HG03460 (cell line): ENCODE measurements at regions not wholly inside any gene's neighbourhood (a gene's known extent, or its start where the extent isn't known, plus 50 kb on each side); places are given as distances from the start of the nearest gene placed in this dataset.
"Not testable (repeated sequence)": the region's sequence is repeated elsewhere in the genome, so short reads cannot be mapped to it uniquely, and the experiment has no call there.

Experiments
- ATAC-seq: cut with Tn5 transposase; IDR thresholded peaks from one replicate; pipeline ENCODE4 v1.9.1; 2021; ENCODE audit not compliant: unreplicated experiment

DNA sequence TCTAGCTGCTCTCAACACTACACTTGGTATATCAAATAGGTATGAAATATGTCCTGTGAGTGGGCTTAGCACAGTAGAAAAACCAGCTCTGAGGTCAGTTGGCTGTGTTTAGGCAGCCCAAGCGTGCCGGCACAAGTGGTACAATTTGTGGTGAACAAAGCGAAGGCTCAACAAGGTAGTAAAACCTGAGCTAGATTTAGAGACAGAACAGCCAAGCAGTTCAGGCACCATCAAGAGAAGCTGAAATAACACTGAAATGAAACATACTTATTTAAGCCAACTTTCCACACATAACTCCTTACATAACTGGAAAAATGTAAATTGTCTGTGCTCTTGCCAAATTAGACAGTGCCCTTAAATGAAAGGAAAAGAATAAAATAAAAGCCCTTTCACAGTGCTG is 596.8 kb upstream of the FBXO33 start:
- no peak for ATAC-seq

DNA sequence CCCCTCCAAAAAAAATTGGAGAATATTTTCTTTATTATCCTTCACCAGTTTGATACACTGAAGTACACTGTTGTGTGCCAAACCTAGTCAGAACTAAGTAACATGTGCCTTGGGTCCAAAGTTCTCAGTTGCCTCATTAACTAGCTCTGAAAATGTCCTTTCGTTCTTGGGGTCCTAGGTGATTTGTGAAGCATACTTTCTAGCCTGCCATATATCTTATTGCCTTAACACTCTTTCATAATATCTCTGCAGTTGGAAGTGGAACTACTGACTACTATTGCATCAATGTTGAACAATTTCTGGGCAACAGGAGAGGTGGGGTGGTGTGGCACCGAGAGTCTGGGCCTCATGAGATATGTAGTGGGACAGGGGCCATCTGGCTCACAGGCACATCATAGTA is 592.9 kb upstream of the FBXO33 start:
- ATAC-seq: no peak

- ATAC-seq: no peak
These were observed 578.7 kb upstream of the FBXO33 start for GRCh38 chr14:40010961-40011360.

- no peak for ATAC-seq
These were observed 577.5 kb upstream of the FBXO33 start for GRCh38 chr14:40009771-40010170.

GRCh38 chr14:40008345-40008744 is 576.1 kb upstream of the FBXO33 start:
- ATAC-seq: not testable (repeated sequence)

- ATAC-seq: no peak
These were observed 572.8 kb upstream of the FBXO33 start for GRCh38 chr14:40004871-40005500.

GRCh38 chr14:40003773-40004172 is 571.5 kb upstream of the FBXO33 start:
- no peak for ATAC-seq

DNA sequence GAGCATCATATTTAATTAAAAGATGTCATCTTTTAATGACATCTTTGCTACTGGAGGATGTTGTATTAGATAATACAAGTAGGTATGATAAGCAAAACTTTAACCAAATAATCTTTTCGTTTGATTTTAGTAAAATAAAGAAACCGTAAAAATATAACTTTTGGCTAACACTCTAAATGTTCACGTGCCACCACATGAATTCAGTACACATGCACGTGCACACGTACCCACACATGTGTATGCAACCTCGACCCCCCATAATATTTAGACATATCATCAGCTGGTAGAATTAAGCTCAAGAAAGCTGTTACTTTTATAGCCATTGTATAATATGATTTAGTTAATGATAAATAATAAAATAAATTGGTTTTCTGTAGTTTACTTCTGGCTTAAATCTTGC is 566.6 kb upstream of the FBXO33 start:
- ATAC-seq: no peak

- ATAC-seq: no peak
These were observed 565.9 kb upstream of the FBXO33 start for GRCh38 chr14:39998114-39998513.

DNA sequence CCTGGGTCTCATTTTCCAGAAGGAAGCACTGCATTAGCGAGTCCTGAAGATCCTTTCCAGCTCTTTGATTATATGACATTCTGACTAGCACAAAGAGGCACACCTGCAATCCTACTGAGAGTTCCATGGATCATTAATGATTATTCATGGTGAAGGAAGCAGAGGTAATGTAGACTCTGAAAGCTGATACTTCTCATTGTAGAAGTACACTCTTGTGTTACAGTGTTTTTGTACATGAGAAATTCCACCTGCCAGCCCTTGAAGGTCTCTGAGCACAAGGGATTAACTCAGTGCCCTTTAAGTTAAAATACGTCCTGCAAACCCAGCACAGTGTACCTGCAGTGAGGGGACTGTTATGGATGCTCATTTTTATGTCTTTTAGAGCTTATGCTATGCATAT is 558.8 kb upstream of the FBXO33 start:
- ATAC-seq: no peak

DNA sequence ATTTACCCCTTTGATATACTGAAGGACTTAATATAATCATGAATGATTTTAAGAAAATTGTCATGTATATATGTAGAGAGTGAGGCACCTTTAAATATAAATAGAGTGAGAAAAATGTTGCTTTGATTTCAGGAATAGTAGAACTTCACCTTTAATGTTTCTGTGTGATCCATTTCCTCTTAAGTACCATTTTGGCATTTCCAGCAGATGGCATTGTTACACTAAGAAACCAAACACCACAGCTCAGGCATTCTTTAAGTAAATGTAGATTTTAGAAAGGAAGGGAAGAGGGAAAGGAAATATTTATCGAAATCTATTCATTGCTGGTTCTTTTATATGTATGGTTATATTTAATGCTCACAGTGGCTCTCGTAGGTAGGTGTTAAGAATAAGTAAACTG is 556.7 kb upstream of the FBXO33 start:
- ATAC-seq: no peak

- no peak for ATAC-seq
These were observed 552.1 kb upstream of the FBXO33 start for GRCh38 chr14:39984323-39984722.

DNA sequence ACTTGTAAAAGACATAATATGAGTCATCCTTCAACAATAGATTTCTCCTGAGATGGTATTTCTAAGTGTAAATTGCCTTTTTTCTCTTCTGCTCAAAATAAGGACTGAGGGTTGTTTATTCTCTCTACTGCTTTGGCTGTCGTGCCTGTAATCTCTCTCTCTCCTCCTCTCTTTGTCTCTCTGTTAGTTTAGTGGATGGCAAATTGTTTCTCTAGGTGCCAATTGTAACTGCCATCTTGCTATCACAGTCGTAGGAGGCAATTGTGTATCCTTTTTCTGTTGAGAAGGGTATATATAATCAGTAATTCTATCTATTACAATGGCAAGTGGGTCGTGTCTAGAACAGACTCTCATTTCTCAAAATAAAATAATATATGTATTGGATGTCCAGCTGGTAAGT is 545.0 kb upstream of the FBXO33 start:
- no peak for ATAC-seq

DNA sequence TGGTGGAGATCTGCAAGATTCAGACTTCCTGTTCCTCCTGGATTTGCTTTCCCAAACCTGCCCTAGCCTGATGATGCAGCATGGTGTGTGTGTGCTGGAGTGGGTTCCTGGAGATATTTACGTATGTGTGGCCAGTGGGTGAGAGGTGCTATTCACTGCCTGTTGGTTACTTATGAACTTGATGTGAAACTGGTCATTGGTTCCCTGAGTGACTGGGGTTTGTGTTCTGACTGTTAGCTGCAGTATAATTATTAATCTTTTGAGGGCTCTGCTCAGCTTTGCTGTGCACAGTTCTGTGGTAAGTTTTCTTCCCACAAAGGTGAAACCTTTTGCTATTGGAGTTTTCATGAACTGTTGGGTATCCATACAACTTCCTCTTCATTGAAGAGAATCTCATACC is 541.8 kb upstream of the FBXO33 start:
- ATAC-seq: peak; percentile 98

DNA sequence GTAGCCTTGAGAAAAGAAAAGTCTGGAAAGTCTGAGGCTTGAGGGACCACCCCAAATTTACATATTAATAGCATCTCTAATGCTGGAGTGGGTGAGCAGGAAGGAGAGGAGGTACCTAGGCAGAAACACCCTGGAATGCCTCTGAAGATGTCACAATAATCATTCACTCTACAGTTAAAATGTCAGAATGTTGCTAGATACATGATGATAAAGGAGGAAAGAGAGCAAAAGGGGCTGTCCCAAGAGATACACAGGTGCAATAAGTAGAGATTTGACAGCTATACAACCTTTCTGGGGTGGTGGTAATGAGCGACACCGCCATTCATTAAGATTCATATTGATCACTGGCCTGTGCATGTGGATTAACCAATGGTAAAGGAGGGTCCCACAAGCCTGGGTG is 540.5 kb upstream of the FBXO33 start:
- no peak for ATAC-seq

DNA sequence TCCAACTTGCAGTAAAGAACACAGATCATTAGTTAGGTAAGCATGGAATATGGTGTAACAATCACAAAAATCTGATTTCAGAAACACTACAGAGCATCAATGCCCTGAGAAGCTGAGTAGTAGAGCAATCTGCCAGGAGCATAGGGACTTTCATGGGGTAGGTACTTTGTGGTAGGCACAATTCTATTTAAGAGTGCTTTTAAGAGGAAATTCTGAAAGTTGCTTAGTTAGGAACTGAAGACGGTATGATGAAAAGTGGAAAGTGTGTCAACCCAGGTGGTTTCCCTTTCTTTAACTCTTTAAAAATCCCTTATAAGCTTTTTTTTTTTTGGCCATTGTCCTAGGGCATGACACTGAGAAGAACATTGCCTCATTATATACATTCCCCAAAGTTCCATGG is 535.7 kb upstream of the FBXO33 start:
- ATAC-seq: no peak

GRCh38 chr14:39957987-39958386 is 525.8 kb upstream of the FBXO33 start:
- peak; percentile 63 for ATAC-seq

GRCh38 chr14:39957290-39957689 is 525.1 kb upstream of the FBXO33 start:
- no peak for ATAC-seq

- ATAC-seq: no peak
These were observed 524.1 kb upstream of the FBXO33 start for GRCh38 chr14:39956372-39956771.

DNA sequence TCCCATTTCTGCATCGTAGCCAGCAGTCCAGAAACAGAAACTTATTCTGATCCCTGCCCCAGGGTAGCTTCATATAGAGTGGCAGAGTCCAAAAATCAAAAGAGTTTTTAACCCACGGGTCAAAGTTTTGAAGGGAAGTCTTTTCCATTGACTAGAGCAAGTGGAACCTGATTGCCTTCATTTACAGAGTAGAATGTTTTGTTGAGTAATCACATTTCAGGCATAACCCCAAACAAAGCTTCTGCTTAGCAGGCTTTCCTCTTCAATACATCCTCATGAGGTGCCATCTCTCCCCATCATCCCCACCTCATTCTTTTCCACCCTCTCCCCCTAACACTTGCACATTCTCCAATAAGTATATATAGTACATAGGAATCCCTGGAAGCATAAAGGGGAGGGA is 516.0 kb upstream of the FBXO33 start:
- ATAC-seq: no peak

GRCh38 chr14:39946807-39947206 is 514.6 kb upstream of the FBXO33 start:
- no peak for ATAC-seq

GRCh38 chr14:39939023-39939422 is 506.8 kb upstream of the FBXO33 start:
- ATAC-seq: no peak
